HepG2 (cell line): ENCODE measurements at regions not wholly inside any gene's neighbourhood (a gene's known extent, or its start where the extent isn't known, plus 50 kb on each side); places are given as distances from the start of the nearest gene placed in this dataset.

ENCODE experiments used
- ATAC-seq: fragments of 200-7000 bp; cut with Tn5 transposase; 3 replicates; pipeline ENCODE4 v1.9.1; 2020; ENCODE audit warnings: mild to moderate bottlenecking, moderate library complexity
- BruUV-seq: library from RNA; stranded (reverse); fragments of 400-500 nt; replicated peaks from 2 replicates; lab custom pipeline; 2021; lab: Mats Ljungman, UMichigan
- CTCF ChIA-PET: fragments of 300-600 bp; formaldehyde crosslinking; extraction: SDS; loops from one replicate; lab custom pipeline; 2021; ENCODE audit warnings: low total read pairs, inconsistent platforms, low intra/inter-chr PET ratio; lab: Yijun Ruan, JAX
- POLR2A ChIA-PET: fragments of 350-600 bp; sonication (Branson Sonifier 250); formaldehyde crosslinking; loops from one replicate; lab custom pipeline; 2020; ENCODE audit warnings: antibody characterized with exemption, inconsistent platforms; lab: Yijun Ruan, JAX
- DNase-seq: peaks from one replicate; pipeline ENCODE4 v3.0.0-alpha.2; 2015; ENCODE audit warnings: low spot score
- FAIRE-seq: peaks from 3 replicates; lab custom pipeline; 2011; peaks lifted over from hg19 to GRCh38; lab: Jason Lieb, UNC
- H2AFZ ChIP-seq: one replicate; pipeline ENCODE4 v1.6.1; 2011; ENCODE audit warnings: low read length, inconsistent platforms
- H3K27ac ChIP-seq: fragments of 300-600 bp; 3 replicates; pipeline ENCODE4 v1.8.0; 2011; ENCODE audit warnings: mixed run types, mild to moderate bottlenecking, mixed read lengths, low read length, inconsistent platforms; ENCODE audit not compliant: insufficient read depth; ENCODE audit errors: extremely low read length
- H3K27me3 ChIP-seq, 2 experiments: fragments of 200-600 bp in 1 of 2; 2 replicates in 1 of 2; 3 replicates in 1 of 2; pipeline versions ENCODE4 v1.6.0 to v1.8.0; 2011; ENCODE audit warnings: low read length in 2 of 2, mild to moderate bottlenecking in 2 of 2, moderate library complexity in 2 of 2, inconsistent platforms in 1 of 2; ENCODE audit not compliant: insufficient read depth in 2 of 2, control insufficient read depth in 1 of 2
- H3K36me3 ChIP-seq, 2 experiments: fragments of 200-600 bp in 1 of 2; replicated peaks in 1 of 2; 2 replicates in 1 of 2; 3 replicates in 1 of 2; pipeline versions ENCODE4 v1.5.1 to v1.8.0; 2011; ENCODE audit warnings: low read length in 2 of 2, inconsistent platforms in 1 of 2; ENCODE audit not compliant: insufficient read depth in 2 of 2, control insufficient read depth in 1 of 2
- H3K4me1 ChIP-seq: 2 replicates; pipeline ENCODE4 v1.5.1; 2012; ENCODE audit warnings: low read length, inconsistent platforms; ENCODE audit not compliant: insufficient read depth
- H3K4me2 ChIP-seq: 2 replicates; pipeline ENCODE4 v1.6.0; 2011; ENCODE audit warnings: low read depth, low read length, inconsistent platforms
- H3K4me3 ChIP-seq, 3 experiments: fragments of 200-600 bp in 1 of 3; sonication (generic), shearing (Covaris generic) in 1 of 3; replicated peaks in 1 of 3; 2 replicates each; pipeline ENCODE4 v1.5.1; 2011 to 2016; ENCODE audit warnings: low read length in 3 of 3, inconsistent platforms in 2 of 3, low read depth in 2 of 3, mild to moderate bottlenecking in 2 of 3, control low read depth in 1 of 3, mixed read lengths in 1 of 3; ENCODE audit not compliant: insufficient read depth in 1 of 3
- H3K79me2 ChIP-seq: one replicate; pipeline ENCODE4 v1.6.1; 2011; ENCODE audit warnings: low read length, inconsistent platforms; ENCODE audit not compliant: insufficient read depth
- H3K9ac ChIP-seq: 2 replicates; pipeline ENCODE4 v1.6.0; 2011; ENCODE audit warnings: mild to moderate bottlenecking, low read depth, low read length, inconsistent platforms; ENCODE audit not compliant: insufficient read depth
- H3K9me3 ChIP-seq: 2 replicates; pipeline ENCODE4 v1.5.1; 2012; ENCODE audit warnings: mild to moderate bottlenecking, low read length
- H4K20me1 ChIP-seq: 2 replicates; pipeline ENCODE4 v1.6.0; 2011; ENCODE audit warnings: inconsistent platforms, mild to moderate bottlenecking, low read length, moderate library complexity; ENCODE audit not compliant: insufficient read depth
- DNMT3B ChIP-seq: conservative IDR thresholded peaks from 2 replicates; pipeline ENCODE4 v1.6.1; 2016; ENCODE audit warnings: missing biosample characterization, control low read depth
- ELF4 ChIP-seq: sonication (generic); formaldehyde crosslinking; IDR thresholded peaks from 2 replicates; pipeline ENCODE4 v1.5.0; 2020; ENCODE audit warnings: missing genetic modification reagents, mild to moderate bottlenecking, moderate library complexity, borderline replicate concordance
- HNRNPLL ChIP-seq: fragments of 200-400 bp; formaldehyde crosslinking; IDR thresholded peaks from 2 replicates; pipeline ENCODE4 v1.6.1; 2017; ENCODE audit warnings: mild to moderate bottlenecking, low read depth, low read length; ENCODE audit not compliant: poor library complexity, severe bottlenecking
- NFYC ChIP-seq: IDR thresholded peaks from 2 replicates; pipeline ENCODE4 v1.6.1; 2016; ENCODE audit warnings: missing genetic modification reagents, missing compliant biosample characterization
- RBM22 ChIP-seq: fragments of 200-400 bp; formaldehyde crosslinking; optimal IDR thresholded peaks from 2 replicates; pipeline ENCODE3; 2017; ENCODE audit warnings: mild to moderate bottlenecking, low read length, moderate library complexity
- REPIN1 ChIP-seq: sonication (generic); formaldehyde crosslinking; IDR thresholded peaks from 2 replicates; pipeline ENCODE4 v1.8.0; 2022; ENCODE audit warnings: missing genetic modification reagents, low read depth, mild to moderate bottlenecking, borderline replicate concordance
- SOX6 ChIP-seq, 2 experiments: fragments of 450-650 bp in 1 of 2; sonication (generic) in 1 of 2; formaldehyde crosslinking in 1 of 2; IDR thresholded peaks; 2 replicates each; pipeline versions ENCODE4 v1.4.0 to v1.6.1; 2017 to 2020; ENCODE audit warnings: antibody characterized with exemption in 1 of 2, mild to moderate bottlenecking in 1 of 2, missing genetic modification reagents in 1 of 2
- TCF7 ChIP-seq: sonication (generic); IDR thresholded peaks from 2 replicates; pipeline ENCODE4 v1.6.1; 2016; ENCODE audit warnings: antibody characterized with exemption, low read depth
- ZFP1 ChIP-seq: IDR thresholded peaks from 2 replicates; pipeline ENCODE4 v1.6.1; 2016
- ZFX ChIP-seq: sonication (generic); formaldehyde crosslinking; IDR thresholded peaks from 2 replicates; pipeline ENCODE4 v1.4.0; 2020; ENCODE audit warnings: mild to moderate bottlenecking, low read depth, missing genetic modification reagents, moderate library complexity
- ZMAT5 ChIP-seq: sonication (generic); formaldehyde crosslinking; IDR thresholded peaks from 2 replicates; pipeline ENCODE4 v1.5.0; 2020; ENCODE audit warnings: mild to moderate bottlenecking, low read depth, missing genetic modification reagents, borderline replicate concordance
- ZNF333 ChIP-seq: sonication (generic); formaldehyde crosslinking; IDR thresholded peaks from 2 replicates; pipeline ENCODE4 v1.4.0; 2020; ENCODE audit warnings: mild to moderate bottlenecking, missing genetic modification reagents, borderline replicate concordance
- ZNF343 ChIP-seq: sonication (generic); formaldehyde crosslinking; IDR thresholded peaks from 2 replicates; pipeline ENCODE4 v1.4.0; 2020; ENCODE audit warnings: mild to moderate bottlenecking, missing genetic modification reagents
- ZNF549 ChIP-seq: sonication (generic); formaldehyde crosslinking; IDR thresholded peaks from 2 replicates; pipeline ENCODE4 v1.5.0; 2020; ENCODE audit warnings: missing genetic modification reagents
- ZNF629 ChIP-seq: sonication (generic); formaldehyde crosslinking; conservative IDR thresholded peaks from 2 replicates; pipeline ENCODE4 v1.5.0; 2020; ENCODE audit warnings: missing genetic modification reagents
- ZNF703 ChIP-seq: sonication (generic); formaldehyde crosslinking; IDR thresholded peaks from 2 replicates; pipeline ENCODE4 v1.5.1; 2020; ENCODE audit warnings: missing genetic modification reagents, mild to moderate bottlenecking, moderate library complexity, borderline replicate concordance
- WGBS: methylation state at CpG from one replicate; pipeline ENCODE4 v1.1.6; 2017; ENCODE audit warnings: low lambda C conversion rate; 5-methylcytosine and 5-hydroxymethylcytosine counted together
- in situ Hi-C: cut with HindIII; loops from 2 replicates; pipeline ENCODE4 v1.10.0; 2017; ENCODE audit warnings: low pct_unique_long_range_greater_than_20kb; ENCODE audit not compliant: extremely low pct_ligation_motif_present
- intact Hi-C: fragments of 100-400 bp; cut with micrococcal nuclease; formaldehyde crosslinking; loops from one replicate; pipeline ENCODE4 v1.10.0; 2022; ENCODE audit not compliant: unreplicated experiment
- TF ChIP-seq, protein P1 (sequence below): sonication (generic); formaldehyde crosslinking; IDR thresholded peaks from 2 replicates; pipeline ENCODE4 v1.4.0; 2020; ENCODE audit warnings: mild to moderate bottlenecking, missing genetic modification reagents
- TF ChIP-seq, protein P2 (sequence below): sonication (generic); formaldehyde crosslinking; IDR thresholded peaks from 2 replicates; pipeline ENCODE4 v1.4.0; 2020; ENCODE audit warnings: mild to moderate bottlenecking, missing genetic modification reagents

DNA sequence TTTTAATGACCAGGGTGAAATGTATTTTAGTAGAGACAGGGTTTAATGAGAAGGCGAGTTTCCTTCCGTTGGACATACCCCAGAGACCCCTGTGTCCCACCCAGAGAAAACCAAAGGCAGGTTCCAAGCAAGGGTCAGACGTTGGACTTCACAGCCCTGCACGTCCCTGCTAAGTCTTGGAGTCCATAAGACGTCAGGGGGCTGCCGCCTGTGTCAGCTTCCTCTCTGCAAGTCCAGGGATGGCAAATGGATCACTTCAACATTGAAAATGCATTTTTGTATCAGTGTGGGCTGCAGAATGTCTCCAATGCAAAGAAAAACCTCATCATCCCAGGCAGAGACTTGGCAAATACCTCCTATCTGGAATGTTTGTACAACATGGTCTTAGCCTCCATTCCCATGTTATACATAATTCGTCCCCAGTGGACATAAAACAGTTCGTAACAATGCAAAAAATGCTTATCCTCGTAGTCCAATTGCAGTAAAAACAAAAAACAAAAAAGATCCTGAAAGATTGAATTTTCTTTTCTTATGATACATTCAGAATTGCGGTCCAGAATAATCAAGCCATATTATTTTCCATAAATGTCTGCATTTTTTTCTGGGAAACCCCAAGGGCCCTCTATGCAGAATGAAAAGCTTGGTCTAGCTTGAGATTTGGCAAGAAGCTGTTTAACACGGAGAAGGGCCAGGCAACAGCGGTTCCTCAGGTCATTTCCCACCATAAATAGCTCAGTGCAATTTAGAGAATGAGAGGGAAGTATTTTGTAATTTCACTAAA, 190.9 kb downstream of the SHOX start:
- H3K9me3 ChIP-seq, result no peaks in the 10 kb centered on the region
- no peak overlapping the region for H3K9ac ChIP-seq
- H3K27me3 ChIP-seq, result no peaks in the 10 kb centered on the region
- DNase-seq, result no peak
- no peaks in the 10 kb centered on the region for H3K36me3 ChIP-seq
- H4K20me1 ChIP-seq, result no peaks in the 10 kb centered on the region
- H3K4me3 ChIP-seq, result no peak overlapping the region
- no TSS peak for BruUV-seq
- WGBS, result 16% methylated on average over 6 of the region's 12 CpGs
- H2AFZ ChIP-seq, result no peak overlapping the region
- no peak overlapping the region for H3K4me2 ChIP-seq
- ATAC-seq, result no peak
- in situ Hi-C loops, result no loop called here
- H3K27ac ChIP-seq, result no peak overlapping the region
- no peak for TF ChIP-seq ZNF333 (CRISPR knock-in tag)
- TF ChIP-seq ZNF343 (CRISPR knock-in tag), result no peak
- no peak for TF ChIP-seq ZFX (CRISPR knock-in tag)
- TF ChIP-seq ZMAT5, result no peak
- TF ChIP-seq ZNF629 (CRISPR knock-in tag), result no peak
- TF ChIP-seq ZFP1 (CRISPR knock-in tag), result no peak
- no peak for TF ChIP-seq REPIN1 (CRISPR knock-in tag)
- no peak for TF ChIP-seq DNMT3B
- TF ChIP-seq, protein P1, sequence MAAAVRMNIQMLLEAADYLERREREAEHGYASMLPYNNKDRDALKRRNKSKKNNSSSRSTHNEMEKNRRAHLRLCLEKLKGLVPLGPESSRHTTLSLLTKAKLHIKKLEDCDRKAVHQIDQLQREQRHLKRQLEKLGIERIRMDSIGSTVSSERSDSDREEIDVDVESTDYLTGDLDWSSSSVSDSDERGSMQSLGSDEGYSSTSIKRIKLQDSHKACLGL, result no peak
- TF ChIP-seq NFYC (CRISPR knock-in tag), result no peak
- TF ChIP-seq ELF4 (CRISPR knock-in tag), result no peak
- TF ChIP-seq ZNF703 (CRISPR knock-in tag), result no peak
- TF ChIP-seq ZNF549 (CRISPR knock-in tag), result no peak
- TF ChIP-seq, protein P2, sequence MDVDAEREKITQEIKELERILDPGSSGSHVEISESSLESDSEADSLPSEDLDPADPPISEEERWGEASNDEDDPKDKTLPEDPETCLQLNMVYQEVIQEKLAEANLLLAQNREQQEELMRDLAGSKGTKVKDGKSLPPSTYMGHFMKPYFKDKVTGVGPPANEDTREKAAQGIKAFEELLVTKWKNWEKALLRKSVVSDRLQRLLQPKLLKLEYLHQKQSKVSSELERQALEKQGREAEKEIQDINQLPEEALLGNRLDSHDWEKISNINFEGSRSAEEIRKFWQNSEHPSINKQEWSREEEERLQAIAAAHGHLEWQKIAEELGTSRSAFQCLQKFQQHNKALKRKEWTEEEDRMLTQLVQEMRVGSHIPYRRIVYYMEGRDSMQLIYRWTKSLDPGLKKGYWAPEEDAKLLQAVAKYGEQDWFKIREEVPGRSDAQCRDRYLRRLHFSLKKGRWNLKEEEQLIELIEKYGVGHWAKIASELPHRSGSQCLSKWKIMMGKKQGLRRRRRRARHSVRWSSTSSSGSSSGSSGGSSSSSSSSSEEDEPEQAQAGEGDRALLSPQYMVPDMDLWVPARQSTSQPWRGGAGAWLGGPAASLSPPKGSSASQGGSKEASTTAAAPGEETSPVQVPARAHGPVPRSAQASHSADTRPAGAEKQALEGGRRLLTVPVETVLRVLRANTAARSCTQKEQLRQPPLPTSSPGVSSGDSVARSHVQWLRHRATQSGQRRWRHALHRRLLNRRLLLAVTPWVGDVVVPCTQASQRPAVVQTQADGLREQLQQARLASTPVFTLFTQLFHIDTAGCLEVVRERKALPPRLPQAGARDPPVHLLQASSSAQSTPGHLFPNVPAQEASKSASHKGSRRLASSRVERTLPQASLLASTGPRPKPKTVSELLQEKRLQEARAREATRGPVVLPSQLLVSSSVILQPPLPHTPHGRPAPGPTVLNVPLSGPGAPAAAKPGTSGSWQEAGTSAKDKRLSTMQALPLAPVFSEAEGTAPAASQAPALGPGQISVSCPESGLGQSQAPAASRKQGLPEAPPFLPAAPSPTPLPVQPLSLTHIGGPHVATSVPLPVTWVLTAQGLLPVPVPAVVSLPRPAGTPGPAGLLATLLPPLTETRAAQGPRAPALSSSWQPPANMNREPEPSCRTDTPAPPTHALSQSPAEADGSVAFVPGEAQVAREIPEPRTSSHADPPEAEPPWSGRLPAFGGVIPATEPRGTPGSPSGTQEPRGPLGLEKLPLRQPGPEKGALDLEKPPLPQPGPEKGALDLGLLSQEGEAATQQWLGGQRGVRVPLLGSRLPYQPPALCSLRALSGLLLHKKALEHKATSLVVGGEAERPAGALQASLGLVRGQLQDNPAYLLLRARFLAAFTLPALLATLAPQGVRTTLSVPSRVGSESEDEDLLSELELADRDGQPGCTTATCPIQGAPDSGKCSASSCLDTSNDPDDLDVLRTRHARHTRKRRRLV (CRISPR knock-in tag), result no peak
- no peak for TF ChIP-seq TCF7
- TF ChIP-seq RBM22, result no peak
- no peak for TF ChIP-seq HNRNPLL
- no peak for TF ChIP-seq SOX6 (IDR thresholded peaks at IDR 0.05)
- no peak for TF ChIP-seq SOX6 (CRISPR knock-in tag; IDR thresholded peaks at IDR 0.05)
- CTCF ChIA-PET, result no interaction called here
- POLR2A ChIA-PET, result no interaction called here
- FAIRE-seq, result no peak
- H3K79me2 ChIP-seq, result no peaks in the 10 kb centered on the region
- intact Hi-C loops, result no loop called here
- no peaks in the 10 kb centered on the region for H3K4me1 ChIP-seq
